AG20443 (cell line): ENCODE measurements at regions not wholly inside any gene's neighbourhood (a gene's known extent, or its start where the extent isn't known, plus 50 kb on each side); places are given as distances from the start of the nearest gene placed in this dataset.
A peak's percentile ranks its signal among the peaks of the same experiment; 100 is the strongest.
"Not testable (repeated sequence)": the region's sequence is repeated elsewhere in the genome, so short reads cannot be mapped to it uniquely, and the experiment has no call there.

Experiments used
- DNase-seq: peaks from one replicate; pipeline ENCODE4 v3.0.0; 2012; ENCODE audit warnings: low spot score, mixed read lengths

DNA sequence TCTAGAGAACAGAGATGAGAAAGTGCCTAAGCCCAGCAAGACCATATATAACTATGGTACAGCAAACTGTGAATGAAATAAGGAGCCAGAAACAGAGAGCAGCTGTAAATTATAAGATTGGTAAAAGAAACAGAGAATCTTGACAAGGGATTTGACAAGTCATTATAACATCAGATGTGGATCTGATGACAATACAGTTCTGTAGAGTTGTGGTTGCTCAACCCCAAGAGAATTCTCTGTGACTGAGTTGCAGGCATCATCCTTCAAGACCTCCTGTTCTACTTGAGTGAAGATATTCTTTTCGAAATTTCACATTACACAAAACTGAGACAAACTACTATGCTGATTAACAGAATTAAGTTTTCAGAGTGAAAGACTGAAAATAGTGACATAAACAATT lies 343.1 kb upstream of the SLC39A10 start:
- DNase-seq, result no peak

DNA sequence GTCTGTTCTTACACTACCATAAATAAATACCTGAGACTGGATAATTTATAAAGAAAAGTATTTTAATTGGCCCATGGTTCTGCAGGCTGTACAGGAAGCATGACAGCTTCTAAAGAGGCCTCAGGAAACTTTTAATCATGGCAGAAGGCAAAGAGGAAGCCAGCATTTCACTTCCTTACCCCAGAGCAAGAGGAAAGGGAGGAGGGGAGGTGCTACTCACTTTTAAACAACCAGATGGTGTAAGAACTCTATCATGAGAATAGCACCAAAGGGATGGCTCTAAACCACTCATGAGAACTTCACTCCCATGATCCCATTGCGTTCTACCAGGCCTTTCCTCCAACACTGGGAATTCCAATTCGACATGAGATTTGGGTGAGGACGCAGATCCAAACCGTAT lies 344.4 kb upstream of the SLC39A10 start:
- no peak for DNase-seq

DNA sequence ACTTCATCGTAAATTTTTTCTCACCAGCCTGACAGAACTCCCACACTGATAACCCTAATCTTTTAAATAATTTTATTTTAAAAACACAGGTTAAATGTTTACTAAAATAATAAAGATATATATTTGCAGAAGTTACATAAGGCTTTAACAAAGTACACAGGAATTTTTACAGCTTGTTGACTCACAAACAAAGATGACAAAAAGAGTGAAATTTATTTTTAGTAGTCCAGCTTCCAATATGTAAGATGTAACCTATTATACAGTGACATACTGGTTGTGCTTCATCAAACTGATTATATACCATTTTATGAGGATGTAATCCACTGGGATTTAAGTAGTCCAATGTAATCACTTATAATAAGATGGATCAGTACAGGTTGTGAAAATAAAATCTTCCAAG lies 348.9 kb upstream of the SLC39A10 start:
- DNase-seq, result no peak

DNA sequence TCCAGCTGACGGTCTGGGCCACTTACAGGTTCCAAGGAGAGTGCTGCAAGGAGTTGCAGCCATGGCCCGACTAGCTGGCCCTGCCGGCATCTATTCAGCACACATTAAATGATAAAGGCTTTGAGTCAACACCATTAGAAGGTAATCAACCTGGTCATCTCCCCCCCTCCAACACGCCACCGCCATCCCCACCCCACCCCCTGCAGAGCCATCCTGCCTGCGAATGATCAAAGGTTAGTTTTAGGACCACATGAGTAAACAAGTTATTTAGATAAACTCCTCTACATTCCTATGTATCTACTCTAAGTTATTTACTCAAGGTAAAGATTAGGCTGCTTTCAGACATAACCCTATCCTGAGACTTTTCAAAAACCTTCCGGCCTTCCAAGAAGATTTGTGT lies 349.3 kb upstream of the SLC39A10 start:
- no peak for DNase-seq

DNA sequence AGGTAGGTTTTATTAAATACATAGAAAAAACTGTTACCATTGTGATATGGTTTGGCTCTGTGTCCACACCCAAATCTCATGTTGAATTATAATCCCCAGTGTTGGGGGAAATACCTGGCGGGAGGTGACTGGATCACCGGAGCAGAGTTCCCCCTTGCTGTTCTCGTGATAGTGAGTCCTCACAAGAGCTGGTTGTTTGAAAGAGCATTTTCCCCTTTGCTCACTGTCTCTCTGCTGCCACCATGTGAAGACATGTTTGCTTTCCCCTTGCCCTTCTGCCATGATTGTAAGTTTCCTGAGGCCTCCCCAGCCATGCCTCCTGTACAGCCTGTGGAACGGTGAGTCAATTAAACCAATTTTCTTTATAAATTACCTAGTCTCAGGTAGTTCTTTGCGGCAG lies 352.7 kb upstream of the SLC39A10 start:
- no peak for DNase-seq

DNA sequence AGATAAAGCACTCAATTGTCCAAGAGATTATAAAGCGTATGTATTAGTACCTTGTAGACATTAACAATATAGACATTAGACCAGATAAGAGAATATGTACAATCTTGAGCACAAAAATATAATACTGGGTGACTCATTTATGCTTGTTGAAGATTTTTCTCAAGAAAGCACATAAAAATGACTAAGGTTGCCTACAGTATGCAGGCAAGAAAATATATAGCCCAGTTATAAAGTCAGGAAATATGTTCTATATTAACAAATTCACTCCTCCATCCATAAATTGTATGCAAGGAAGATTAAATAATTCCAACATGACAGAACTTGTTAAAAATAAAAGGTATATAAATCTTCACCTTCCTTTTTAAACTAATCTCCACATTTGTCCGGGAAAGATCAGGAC lies 356.4 kb upstream of the SLC39A10 start:
- DNase-seq, result no peak

DNA sequence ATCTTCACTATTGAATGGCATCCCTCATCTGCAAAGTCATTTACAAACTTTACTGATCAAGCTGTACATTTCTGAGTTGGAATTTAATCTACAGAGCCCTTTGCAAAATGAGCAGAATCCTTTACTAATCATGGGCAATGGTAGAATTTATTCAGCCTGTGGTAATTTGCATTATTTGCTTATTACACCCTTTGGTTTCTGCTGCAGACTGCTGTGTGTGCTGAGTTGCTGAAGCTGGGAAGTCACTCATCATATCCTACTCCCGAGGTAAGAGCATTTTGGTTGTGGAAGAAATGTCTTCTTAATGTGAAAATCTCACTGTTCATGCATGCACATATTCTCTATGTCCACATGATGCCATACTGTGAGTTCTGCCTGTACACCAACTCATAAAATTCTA lies 357.4 kb upstream of the SLC39A10 start:
- no peak for DNase-seq

DNA sequence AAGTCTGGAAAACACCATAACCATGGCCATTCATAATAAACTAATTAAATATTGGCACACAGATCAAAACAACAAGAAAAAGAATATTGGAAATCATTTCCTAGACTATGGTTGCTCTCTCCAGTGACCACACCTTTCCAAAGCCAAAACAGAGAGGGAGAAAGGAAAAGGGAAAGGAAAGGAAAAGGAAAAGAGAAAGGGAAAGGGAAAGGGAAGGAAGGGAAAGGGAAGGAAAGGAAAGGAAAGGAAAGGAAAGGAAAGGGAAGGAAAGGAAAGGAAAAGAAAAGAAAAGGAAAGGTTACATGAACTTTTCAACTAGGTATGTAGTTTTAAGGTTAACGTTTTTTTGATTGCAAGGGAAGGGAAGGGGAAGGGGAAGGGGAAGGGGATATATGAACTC lies 360.5 kb upstream of the SLC39A10 start:
- DNase-seq, result no peak

DNA sequence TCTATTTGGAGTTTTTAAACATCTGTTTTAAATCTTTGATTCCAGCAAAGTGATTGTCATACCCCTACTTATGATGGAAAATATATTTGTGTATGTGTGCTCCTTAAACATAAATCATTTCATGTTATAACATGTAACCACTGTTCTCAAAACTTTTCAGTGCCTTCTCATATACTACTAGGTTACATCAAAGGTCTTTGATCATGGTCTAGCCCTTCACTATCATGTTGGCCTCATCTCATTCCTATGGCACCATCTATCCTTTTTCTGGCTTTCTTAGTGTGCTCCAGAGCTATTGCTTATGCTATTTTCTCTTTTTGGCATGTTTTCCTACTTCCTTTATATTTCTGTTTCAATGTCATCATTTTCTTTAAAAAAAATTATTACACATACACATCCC lies 367.9 kb upstream of the SLC39A10 start:
- no peak for DNase-seq

DNA sequence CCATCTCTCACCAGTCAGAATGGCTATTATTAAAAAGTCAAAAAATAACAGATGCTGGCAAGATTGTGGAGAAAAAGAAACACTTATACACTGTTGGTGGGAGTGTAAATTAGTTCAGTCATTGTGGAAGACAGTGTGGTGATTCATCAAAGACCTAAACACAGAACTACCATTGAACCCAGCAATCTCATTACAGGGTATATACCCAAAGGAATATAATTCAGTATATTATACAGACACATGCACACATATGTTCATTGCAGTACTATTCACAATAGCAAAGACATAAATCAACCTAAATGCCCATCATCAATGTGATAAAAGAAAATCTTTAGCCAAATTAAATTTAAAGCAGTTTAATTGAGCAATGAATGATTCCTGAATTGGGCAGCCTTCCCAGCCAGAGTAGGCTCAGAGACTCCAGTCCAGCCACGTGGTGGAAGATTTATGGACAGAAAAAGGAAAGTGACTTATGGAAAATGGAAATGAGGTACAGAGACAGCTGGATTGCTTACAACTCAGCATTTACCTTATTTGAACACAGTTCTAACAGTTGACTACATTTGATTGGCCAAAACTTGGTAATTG lies 377.1 kb upstream of the SLC39A10 start:
- no peak for DNase-seq

DNA sequence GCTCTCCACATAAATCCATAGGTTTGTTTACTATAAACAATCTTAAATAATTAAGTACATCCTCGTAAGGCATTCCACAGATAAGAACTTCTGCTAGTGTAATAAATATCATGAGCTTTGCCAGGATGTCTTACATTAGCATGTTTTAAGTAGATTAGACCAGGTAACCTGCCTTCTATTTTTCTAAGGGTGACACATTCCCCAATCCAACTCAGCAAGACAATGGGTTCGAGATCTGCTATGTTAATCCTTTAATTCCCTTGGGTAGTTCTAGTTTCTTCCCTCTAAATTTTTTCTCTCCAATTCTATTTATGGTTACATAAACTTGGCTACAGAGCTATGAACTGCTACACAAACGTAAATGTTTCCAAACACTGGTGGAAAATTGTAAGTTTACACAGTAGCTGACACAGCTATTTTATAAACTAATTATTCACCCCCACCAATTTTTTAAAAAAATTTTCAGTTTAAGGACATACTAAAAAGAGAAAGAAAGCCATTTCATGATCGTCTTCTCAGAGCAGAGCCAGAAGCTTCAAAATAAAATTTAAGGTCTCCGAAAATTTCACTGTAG lies 386.5 kb upstream of the SLC39A10 start:
- DNase-seq, result no peak

DNA sequence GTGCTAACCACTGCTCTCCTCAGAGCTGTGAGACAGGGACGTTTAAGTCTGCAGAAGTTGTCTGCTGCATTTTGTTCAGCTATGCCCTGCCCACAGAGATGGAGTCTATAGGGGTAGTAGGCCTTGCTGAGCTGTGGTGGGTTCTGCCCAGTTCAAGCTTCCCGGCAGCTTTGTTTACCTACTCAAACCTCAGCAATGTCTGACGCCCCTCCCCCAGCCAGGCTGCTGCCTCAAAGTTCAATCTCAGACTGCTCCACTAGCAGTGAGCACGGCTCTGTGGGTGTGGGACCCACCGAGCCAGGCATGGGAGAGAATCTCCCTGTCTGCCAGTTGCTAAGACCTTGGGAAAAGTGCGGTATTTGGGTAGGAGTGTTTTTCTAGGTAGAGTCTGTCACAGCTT lies 387.8 kb upstream of the SLC39A10 start:
- DNase-seq, result no peak

DNA sequence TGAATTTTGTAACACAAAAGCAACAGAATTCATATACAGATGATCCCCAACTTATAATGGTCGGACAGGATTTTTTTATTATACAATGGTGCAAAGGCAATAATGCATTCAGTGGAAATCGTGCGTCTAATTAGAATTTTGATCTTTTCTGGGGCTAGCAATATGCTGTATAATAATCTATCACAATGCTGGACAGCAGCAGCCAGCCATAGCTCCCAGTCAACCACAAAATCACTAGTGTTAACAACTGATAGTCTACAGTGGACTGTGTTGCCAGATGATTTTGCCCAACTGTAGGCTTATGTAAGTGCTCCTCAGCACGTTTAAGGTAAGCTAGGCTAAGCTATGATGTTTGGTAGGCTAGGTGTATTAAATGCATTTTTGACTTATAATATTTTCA lies 399.0 kb upstream of the SLC39A10 start:
- no peak for DNase-seq

DNA sequence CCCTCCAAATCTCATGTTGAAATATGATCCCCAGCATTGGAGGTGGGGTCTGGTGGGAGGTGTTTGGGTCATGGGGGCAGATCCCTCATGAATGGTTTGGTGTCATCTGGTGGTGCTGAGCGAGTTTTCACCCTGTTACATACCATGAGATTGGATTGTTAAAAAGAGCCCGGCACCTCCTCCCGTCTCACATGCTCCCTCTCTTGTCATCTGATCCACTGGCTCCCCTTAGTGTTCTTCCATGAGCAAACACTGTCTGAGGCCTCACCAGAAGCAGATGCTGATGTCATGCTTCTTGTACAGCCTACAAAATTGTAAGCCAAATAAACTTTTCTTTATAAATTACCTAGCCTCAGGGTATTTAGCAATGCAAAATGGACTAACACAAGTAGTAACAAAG lies 405.0 kb upstream of the SLC39A10 start:
- DNase-seq, result no peak

DNA sequence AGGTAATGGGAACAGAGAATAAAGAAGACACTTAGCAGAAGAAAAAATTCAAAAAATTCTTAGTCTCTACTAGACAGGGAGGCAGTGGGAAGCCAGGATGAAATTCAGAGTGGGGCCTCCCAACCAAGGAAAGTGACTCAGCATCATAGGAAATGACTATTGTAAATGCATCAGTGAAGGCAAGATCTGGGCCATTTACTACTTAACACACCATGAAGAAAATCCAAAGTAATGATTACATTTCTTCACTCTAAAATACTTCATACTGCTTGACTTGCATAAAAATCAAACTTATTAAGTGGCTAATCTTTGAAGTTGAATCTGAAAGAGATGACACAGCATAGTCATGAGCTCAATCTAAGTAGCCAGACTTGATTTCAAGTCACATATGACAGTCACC lies 405.8 kb upstream of the SLC39A10 start:
- no peak for DNase-seq

DNA sequence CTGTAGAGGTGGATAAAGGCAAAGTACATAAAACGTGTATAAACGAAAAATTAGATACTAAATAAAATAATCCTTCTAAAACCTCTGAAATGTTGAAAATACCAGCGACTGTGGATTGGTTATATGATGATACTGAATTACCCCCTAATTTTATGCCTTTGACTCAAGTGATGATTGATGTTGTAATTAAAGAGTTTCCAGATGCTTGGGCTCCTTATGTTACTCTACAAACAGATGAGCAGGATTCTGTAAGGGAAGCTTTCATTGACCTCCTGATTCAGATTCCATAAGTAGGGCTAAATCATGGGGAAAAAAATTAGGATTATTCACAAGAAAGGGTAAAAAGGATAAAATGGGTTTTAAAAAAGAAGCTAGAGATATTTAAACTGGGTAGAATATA lies 418.2 kb upstream of the SLC39A10 start:
- DNase-seq, result no peak

DNA sequence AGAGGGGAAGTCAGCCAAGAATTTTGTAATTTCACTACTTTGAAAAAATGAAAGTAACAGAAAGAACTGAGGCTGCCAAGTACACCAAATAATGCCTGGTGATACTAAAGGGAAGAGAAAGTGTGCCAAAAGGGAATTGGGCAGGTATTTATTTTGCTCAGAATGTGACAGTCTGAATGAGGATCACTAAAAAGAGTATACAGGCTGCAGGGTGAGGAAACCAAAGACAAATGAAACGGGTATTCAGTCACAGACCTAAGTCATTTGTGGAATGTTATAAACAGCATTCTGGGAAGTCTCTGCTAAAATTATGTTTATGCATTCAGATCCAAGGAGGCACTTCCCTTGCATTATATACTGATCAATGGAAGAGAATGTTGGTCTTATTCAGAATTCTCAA lies 418.6 kb upstream of the SLC39A10 start:
- DNase-seq, result no peak

DNA sequence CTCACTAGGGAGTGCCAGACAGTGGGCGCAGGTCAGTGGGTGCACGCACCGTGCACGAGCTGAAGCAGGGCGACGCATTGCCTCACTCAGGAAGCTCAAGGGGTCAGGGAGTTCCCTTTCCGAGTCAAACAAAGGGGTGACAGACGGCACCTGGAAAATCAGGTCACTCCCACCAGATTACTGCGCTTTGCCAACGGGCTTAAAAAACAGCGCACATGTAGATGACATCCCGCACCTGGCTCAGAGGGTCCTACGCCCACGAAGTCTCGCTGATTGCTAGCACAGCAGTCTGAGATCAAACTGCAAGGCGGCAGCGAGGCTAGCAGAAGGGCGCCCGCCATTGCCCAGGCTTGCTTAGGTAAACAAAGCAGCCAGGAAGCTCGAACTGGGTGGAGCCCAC lies 428.5 kb upstream of the SLC39A10 start:
- not testable (repeated sequence) for DNase-seq

DNA sequence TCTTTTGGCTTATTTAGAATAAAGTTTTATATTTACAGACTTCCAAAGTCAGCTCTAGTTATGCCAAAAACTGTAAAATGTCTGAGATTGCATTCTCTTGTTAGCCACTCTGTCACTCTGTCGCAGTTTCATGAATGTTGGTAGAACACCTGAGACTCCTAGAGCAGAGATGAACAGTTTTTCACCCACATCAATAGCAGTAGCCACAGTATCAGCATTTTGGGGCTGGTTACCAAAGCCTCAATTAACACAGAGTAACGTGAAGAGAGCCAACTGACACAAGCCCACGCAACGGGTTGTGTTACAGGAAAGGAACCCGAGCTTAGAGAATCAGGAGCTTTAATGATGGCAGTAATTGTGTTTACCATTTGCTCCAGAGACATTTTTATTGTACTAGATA lies 443.0 kb upstream of the SLC39A10 start:
- DNase-seq, result no peak

DNA sequence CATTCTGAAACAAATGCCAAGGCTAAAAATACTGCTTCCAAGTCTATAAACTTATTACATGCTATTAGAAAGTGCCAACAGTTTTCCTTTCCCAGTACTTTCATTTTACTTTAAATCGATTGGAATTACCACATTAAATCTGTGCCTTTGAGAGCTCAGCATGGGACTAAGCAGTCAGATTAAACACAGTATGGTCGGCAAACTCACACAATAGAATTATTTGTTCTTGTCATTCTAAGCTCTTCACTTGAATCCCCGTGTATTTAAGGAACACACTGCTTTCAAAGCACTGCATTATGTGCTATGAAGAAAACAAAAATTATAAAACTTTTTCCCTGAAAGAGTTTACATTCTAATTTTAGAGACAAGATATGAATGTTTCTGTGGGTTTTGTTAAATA lies 444.4 kb upstream of the SLC39A10 start:
- no peak for DNase-seq

DNA sequence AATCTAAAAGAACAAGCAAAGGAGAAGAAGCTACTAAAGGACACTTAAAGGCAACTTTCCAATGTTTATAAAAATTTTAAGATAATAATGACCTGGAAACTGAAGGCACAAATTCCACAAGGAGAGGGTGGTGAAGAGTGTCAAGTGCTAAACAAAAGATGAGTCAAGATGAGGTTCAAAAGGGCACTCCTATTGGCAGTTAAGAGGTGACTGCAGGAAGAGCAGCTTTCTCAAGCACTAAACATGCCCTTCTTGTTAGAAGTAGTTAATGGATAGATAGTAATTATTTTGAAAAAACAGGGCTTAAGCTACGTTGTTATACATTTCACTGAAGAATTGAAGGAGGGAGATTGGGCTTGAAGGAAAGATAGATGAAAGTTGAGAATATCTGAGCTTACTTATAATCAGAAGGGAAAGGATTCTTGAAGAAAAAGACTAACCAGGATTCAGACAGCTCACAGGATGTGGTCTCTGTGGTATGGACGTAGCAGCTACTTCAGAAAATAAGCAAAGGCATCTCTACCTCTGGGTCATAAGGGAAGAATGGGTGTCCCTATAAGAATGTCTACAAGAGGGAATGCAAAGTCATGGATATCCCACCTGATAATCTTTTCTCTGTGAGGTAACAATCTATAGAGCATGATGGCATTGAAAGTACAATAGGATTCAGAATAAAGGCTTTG lies 454.7 kb upstream of the SLC39A10 start:
- DNase-seq, result peak; percentile 5

DNA sequence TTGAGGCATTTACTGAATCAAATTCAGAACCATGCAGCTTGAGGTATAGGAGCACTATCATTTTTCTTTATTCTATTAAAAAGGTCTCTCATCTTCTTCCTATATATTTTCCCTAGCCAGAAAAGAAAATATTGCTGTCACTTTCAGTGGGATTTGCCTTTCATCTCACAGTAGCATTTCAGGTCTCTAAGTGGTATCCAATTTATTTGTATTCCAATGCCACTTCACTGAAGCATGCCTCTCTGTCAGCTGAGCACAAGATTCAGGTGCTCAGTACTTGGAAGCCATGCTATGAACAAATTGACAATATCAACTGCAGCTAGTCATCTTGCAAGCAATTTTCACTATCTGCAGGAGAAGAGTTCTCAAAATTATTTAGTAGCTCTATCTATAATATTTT lies 457.2 kb upstream of the SLC39A10 start:
- no peak for DNase-seq

DNA sequence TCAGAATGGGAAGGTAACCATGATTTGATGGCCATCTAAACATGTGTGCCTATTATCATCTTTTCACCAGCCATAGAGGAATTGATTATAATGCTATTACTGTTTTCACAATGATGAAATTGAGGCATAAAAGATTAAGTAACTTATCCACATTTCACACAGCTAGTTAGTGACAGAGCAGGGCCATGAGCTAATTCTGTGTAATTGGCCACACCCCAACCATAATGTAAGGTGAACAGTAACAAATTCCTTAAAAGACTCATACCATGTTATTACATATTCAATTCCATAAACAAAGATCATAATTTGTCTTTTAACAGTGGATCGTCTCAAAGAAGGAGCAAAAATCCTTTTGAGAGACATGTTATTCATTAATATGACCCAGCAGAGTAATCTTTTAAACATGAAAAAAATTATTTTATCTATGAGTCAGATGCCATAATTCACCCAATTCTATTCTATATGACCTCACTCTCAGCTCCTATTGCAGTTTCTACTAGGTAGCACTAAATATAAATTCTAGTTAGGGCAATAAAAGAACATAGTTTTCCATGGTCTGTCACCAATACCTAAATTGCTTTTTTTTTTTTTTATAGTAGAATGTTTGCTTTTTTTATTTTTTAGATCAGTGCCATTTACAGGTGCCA lies 475.8 kb upstream of the SLC39A10 start:
- DNase-seq, result no peak

DNA sequence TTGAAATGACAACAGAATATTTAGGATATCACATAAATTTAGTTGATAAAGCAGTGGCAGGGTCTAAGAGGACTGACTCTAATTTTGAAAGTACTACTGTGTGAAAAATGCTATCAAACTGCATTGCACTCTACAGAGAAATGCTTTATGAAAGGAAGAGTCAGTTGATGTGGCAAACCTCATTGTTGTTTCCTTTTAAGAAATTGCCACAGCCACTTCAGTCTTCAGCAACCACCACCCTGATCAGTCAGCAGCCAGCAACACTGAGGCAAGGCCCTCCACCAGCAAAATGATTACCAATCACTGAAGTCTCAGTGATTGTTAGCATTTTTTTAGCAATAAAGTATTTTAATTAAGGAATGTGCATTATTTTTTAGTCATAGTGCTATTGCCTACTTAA lies 488.7 kb upstream of the SLC39A10 start:
- no peak for DNase-seq
